Stromal cell of bone marrow (primary cell): ENCODE measurements at regions not wholly inside any gene's neighbourhood (a gene's known extent, or its start where the extent isn't known, plus 50 kb on each side); places are given as distances from the start of the nearest gene placed in this dataset.
"Not testable (repeated sequence)": the region's sequence is repeated elsewhere in the genome, so short reads cannot be mapped to it uniquely, and the experiment has no call there.

ENCODE experiments used
- DNase-seq: peaks from one replicate; pipeline ENCODE4 v3.0.0-alpha.2; 2012; ENCODE audit warnings: low read depth

- not testable (repeated sequence) for DNase-seq
Observed at GRCh38 chr6:170213637-170214018, 77.2 kb downstream of the DLL1 start.

DNA sequence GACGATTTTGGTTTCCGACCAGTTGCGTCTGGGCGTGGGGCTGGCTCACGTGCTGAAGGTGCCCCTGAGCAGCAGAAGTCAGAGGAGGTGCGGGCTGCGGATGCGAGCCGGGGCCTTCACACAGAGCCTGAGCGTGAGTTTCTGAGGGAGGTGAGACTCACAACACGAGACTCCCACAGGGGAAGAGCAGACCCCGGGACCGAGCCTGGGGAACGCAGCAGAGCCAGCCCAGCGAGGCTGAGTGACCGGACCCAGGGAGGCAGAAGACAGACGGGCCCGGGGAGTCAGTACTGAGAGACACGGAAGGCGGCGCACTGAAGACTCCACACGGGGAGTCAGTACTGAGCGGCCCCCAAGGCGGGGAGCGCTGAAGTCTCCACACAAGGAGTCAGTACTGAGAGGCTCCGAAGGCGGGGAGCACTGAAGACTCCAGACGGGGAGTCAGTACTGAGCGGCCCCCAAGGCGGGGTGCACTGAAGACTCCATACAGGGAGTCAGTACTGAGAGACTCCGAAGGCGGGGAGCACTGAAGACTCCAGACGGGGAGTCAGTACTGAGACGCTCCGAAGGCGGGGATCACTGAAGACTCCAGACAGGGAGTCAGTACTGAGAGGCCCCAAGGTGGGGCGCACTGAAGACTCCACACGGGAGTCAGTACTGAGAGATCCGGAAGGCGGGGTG is 77.8 kb downstream of the DLL1 start:
- no peak for DNase-seq

DNA sequence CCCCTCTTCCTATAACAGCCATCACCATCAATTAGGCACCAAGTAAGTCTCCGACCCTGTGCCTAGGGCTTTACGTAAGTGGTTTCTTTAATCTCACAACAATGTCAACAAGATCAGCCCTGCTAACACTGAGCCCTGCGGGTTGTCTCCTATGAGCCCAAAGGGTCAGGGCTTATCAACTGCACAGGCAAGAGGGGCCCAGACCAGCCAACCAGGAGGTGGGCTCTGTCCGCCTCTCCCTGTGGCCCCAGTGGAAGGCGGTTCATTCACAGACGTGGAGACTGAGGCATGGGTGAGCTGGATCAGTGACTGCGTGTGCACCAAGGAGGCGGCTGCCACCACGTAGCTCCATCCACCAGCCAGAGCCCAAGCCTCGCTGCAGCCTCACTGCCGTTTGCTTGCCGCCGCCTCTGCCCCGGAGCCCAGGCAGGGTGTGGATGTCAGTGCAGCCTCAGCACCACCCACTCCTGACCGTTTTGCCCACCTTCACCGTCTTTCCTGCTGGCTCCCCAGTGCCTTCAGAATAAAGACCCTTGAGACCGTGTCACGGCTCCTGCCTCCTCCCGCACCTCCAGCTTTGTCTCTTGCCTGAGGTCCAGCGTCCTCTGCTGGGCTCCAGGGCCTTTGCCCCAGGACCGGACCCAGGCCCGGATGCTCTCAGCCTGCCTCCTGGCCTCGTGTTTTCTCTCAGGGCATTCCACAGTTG is 78.7 kb downstream of the DLL1 start:
- DNase-seq = no peak

GRCh38 chr6:170211404-170212025 is 79.4 kb downstream of the DLL1 start:
- DNase-seq = no peak

- no peak for DNase-seq
Observed at GRCh38 chr6:170210651-170211403, 80.1 kb downstream of the DLL1 start.

DNA sequence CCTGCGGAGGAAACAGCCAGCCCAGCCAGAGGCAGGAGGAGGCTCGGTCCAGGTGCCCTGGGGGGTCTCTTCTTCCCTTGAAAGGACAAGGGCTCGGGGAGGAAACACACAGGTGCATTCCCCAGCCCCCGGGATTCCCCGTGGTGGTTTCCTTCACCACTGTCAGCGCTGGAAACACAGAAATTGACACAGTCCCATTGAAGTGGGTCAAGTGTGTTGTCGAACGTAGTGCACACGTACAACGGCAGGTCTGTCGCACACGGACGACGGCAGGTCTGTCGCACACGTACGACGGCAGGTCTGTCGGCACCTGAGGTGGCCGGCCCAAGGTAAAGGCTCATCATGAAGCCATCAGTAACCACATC is 80.9 kb downstream of the DLL1 start:
- DNase-seq = no peak

DNA sequence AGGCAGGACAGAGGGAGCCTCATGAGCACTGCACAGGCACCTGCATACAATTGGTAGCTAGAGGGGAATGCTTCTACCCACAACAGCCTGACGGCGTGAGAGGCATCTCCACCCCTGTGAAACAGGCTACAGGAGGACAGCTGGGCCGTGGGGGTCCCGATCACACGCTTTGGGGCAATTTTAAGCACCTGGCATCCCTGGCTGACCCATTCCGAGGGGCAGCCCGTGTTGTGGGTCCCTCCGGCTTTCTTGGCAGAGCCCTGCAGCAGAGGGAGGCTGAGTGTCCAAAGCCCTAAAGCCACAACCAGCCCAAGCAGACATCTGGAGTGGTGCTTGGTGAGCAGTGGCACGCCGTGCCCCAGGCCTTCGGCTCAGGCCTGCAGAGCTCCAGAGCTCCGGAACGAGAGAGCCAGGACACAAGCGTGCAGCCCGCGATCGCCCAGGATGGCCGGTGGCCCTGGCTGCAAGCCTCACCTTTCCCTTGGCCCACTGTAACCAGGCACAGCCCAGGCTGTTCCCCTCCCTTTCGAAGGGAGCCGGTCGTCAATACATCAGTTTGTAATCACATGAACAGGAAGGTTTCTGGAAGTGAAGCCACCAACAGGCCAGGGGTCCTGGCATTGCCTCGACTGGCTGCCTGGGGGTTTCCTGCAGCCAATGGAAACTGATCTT is 81.4 kb downstream of the DLL1 start:
- no peak for DNase-seq

DNA sequence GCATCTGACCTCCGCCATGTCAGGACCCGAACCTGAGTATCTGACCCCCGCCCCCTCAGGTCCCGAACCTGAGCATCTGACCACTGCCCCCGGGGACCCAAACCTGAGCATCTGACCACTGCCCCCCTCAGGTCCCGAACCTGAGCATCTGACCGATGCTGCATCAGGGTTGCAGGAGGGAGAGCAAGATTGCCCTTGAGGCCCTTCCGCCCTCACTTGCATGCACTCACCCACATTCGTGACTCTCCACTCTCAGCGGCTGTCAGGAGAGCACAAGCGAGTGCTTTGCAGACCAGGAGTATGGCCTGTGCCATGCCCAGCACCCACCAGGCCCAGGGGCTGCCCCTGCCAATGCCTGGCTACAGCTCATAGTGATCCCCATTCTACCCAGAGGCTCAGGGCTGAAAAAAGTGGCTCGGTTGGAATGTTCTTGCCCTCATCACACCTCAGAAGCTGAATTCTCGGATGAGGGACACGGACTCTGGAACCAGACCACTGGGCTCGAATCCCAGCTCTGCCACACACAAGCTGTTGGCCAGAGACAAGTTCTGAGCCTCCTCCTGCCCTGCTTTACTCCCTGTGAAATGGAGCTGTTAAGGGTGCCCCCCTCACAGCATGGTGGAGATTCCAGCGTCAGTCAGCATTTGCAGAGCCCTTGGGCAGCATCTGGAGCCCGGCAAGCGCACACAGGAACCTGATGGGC is 82.1 kb downstream of the DLL1 start:
- no peak for DNase-seq

DNA sequence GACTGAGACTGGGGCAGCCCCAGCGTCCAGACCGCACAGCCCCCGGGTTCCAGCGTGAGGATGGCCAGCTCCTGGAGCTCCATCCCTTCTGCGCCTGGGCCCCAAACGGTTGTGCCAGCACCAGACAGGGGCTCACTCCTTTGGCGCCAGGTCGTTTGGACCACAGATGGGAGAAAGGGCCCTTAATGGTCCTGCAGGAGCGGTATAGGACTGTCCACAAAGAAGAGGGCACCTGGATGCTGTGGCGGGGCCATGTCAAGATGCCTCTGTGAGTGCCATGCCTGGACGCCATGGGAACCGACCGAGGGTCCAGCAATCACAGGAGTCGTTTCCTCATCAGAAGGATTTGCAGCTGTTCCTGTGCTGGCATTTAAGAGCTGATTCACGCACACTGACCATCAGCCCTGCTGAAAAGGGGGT is 82.7 kb downstream of the DLL1 start:
- no peak for DNase-seq

DNA sequence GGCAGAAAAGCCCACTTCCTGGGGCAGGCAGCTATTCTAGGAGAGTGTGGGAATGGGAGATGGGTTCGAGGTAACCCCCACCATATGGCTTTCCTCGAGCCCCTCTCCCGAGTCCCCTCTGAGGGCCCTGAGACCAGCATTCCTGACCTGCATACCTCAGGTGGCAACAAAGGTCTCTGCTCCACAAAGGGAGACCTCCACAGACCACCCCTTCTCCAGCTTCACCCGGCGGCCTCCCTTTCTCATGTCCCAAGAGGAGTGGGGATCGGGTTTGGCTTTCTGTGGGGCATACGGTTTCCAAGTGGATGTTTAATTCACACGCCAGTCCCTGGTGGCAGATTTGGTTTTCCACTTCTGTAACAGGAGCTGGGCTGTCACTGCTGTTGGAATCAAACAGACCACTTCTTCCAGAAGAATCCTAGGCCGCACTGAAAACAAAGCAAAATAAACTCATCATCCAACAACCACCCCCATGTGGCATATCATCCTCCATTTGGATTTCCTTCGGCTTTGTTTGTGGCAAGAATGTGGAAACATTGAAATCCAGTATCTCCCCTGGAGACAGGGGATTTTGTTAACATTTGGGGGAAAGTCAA is 83.2 kb downstream of the DLL1 start:
- no peak for DNase-seq

GRCh38 chr6:170206851-170207431 is 83.9 kb downstream of the DLL1 start:
- DNase-seq = no peak

DNA sequence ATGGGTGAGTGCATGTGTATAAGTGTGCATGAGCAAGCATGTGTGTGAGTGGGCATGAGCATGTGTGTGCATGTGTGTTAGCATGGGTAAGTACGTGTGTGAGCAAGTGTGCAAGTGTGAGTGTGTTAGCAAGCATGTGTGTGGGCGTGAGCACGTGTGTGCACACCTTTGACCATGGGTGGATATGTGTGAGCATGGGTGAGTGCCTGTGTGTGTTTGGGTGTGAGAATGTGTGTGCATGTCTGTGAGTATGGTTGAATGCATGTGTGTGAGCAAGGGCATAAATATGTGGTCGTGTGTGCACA is 84.6 kb downstream of the DLL1 start:
- no peak for DNase-seq

GRCh38 chr6:170205534-170206316 is 85.2 kb downstream of the DLL1 start:
- DNase-seq = no peak

DNA sequence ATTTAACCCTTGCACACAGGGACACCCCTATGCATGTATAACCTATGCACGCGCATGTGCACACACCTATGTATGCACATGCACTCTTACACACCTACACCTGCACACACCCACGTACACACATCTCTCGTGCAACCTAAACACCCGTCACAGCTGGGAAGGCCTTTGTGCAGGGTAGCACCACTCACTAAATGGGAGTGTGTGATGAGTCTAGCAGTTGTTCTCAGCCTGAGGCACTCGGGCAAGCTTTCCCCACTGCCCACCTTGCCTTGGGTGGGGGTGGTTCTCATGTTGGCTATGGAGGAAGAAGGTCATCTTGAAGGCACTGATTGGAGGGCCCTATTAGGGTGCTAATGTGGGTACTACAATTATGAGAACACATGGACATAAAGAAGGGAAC is 85.8 kb downstream of the DLL1 start:
- DNase-seq = no peak

DNA sequence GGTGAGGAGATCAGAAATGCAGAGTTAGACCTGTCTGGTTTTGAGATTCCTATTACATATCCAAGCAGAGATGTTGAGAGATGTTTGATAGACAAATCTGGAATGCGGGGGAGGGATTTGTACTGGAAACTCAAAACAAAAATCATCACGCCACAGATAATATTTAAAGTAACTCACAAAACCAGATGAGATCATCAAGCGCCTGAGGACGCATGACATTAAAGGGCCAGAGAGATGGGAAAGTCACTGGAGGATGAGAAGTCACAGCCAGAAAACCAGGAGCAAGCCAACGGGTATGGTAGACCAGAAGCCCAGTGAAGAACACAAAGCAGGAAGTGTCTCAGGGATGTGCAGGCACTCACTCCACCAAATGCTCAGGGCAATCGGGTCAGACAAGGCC is 87.7 kb downstream of the DLL1 start:
- DNase-seq = no peak

GRCh38 chr6:170202416-170203135 is 88.3 kb downstream of the DLL1 start:
- DNase-seq = no peak

DNA sequence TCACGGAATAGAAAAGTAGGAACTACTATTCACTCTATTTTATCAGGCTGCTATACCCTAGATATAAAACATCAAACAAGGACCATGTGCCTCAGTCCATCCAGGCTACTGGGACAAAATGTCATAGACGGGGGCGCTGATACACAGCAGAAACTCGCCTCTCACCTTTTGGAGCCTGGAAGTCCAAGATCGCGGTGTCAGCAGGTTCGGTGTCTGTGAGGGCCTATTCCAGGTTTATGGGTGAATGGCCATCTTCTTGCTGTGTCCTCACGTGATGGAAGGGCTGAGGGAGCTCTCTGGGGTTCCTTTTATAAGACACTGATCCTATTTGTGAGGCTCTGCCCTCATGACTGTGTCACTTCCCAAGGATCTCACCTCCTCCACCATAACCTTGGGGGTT is 89.5 kb downstream of the DLL1 start:
- no peak for DNase-seq

- DNase-seq = no peak
Observed at GRCh38 chr6:170200458-170200891, 90.4 kb downstream of the DLL1 start.

- no peak for DNase-seq
Observed at GRCh38 chr6:170199716-170200115, 91.2 kb downstream of the DLL1 start.
